GM18858 (cell line): ENCODE measurements at regions not wholly inside any gene's neighbourhood (a gene's known extent, or its start where the extent isn't known, plus 50 kb on each side); places are given as distances from the start of the nearest gene placed in this dataset.

Experiments
- ATAC-seq: cut with Tn5 transposase; IDR thresholded peaks from one replicate; pipeline ENCODE4 v1.9.1; 2021; ENCODE audit not compliant: unreplicated experiment

GRCh38 chr6:87938287-87938686 lies 109.4 kb upstream of the SPACA1 start:
- ATAC-seq, result no peak

GRCh38 chr6:87936065-87936464 lies 111.6 kb upstream of the SPACA1 start:
- no peak for ATAC-seq

- ATAC-seq, result no peak
Measured at GRCh38 chr6:87935196-87935595, 112.4 kb upstream of the SPACA1 start.

GRCh38 chr6:87932361-87932760 lies 115.3 kb upstream of the SPACA1 start:
- no peak for ATAC-seq

GRCh38 chr6:87929843-87930288 lies 117.8 kb upstream of the SPACA1 start:
- peak; percentile 47 for ATAC-seq

GRCh38 chr6:87926687-87927086 lies 121.0 kb upstream of the SPACA1 start:
- no peak for ATAC-seq

- no peak for ATAC-seq
Measured at GRCh38 chr6:87926072-87926471, 121.6 kb upstream of the SPACA1 start.

GRCh38 chr6:87925373-87926060 lies 122.1 kb upstream of the SPACA1 start:
- ATAC-seq, result peak; percentile 40

GRCh38 chr6:87923389-87924050 lies 124.1 kb upstream of the SPACA1 start:
- ATAC-seq, result no peak

- ATAC-seq, result peak; percentile 75
Measured at GRCh38 chr6:87922947-87923330, 124.7 kb upstream of the SPACA1 start.

- no peak for ATAC-seq
Measured at GRCh38 chr6:87922196-87922946, 125.3 kb upstream of the SPACA1 start.

GRCh38 chr6:87921034-87921433 lies 126.6 kb upstream of the SPACA1 start:
- no peak for ATAC-seq

GRCh38 chr6:87920245-87920644 lies 127.4 kb upstream of the SPACA1 start:
- ATAC-seq, result no peak

- ATAC-seq, result no peak
Measured at GRCh38 chr6:87919416-87919815, 128.2 kb upstream of the SPACA1 start.

- no peak for ATAC-seq
Measured at GRCh38 chr6:87919001-87919400, 128.6 kb upstream of the SPACA1 start.

GRCh38 chr6:87918461-87918941 lies 129.1 kb upstream of the SPACA1 start:
- no peak for ATAC-seq

- ATAC-seq, result no peak
Measured at GRCh38 chr6:87917886-87918285, 129.8 kb upstream of the SPACA1 start.

- ATAC-seq, result no peak
Measured at GRCh38 chr6:87916446-87916845, 131.2 kb upstream of the SPACA1 start.

GRCh38 chr6:87914637-87915395 lies 132.8 kb upstream of the SPACA1 start:
- ATAC-seq, result no peak

- no peak for ATAC-seq
Measured at GRCh38 chr6:87913974-87914373, 133.7 kb upstream of the SPACA1 start.

- ATAC-seq, result no peak
Measured at GRCh38 chr6:87912102-87912501, 135.5 kb upstream of the SPACA1 start.
